ENCODE measurements at regions not wholly inside any gene's neighbourhood (a gene's known extent, or its start where the extent isn't known, plus 50 kb on each side); places are given as distances from the start of the nearest gene placed in this dataset.

GRCh38 chr6:81863123-81863522, 110.6 kb upstream of the TENT5A start:
- TF ChIP-seq, protein P1, sequence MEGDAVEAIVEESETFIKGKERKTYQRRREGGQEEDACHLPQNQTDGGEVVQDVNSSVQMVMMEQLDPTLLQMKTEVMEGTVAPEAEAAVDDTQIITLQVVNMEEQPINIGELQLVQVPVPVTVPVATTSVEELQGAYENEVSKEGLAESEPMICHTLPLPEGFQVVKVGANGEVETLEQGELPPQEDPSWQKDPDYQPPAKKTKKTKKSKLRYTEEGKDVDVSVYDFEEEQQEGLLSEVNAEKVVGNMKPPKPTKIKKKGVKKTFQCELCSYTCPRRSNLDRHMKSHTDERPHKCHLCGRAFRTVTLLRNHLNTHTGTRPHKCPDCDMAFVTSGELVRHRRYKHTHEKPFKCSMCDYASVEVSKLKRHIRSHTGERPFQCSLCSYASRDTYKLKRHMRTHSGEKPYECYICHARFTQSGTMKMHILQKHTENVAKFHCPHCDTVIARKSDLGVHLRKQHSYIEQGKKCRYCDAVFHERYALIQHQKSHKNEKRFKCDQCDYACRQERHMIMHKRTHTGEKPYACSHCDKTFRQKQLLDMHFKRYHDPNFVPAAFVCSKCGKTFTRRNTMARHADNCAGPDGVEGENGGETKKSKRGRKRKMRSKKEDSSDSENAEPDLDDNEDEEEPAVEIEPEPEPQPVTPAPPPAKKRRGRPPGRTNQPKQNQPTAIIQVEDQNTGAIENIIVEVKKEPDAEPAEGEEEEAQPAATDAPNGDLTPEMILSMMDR (IDR thresholded peaks at IDR 0.05): no peak
- no peak for TF ChIP-seq POLR2AphosphoS5 (IDR thresholded peaks at IDR 0.05)
